GM13977 (cell line): ENCODE measurements at regions not wholly inside any gene's neighbourhood (a gene's known extent, or its start where the extent isn't known, plus 50 kb on each side); places are given as distances from the start of the nearest gene placed in this dataset.

ENCODE experiments used
- DNase-seq: peaks from one replicate; pipeline ENCODE4 v3.0.0; 2012; ENCODE audit warnings: low spot score
- CTCF ChIP-seq: IDR thresholded peaks from 2 replicates; pipeline ENCODE4 v1.5.1; 2012; ENCODE audit warnings: mild to moderate bottlenecking, control low read depth; ENCODE audit not compliant: insufficient read depth; ENCODE audit errors: extremely low read depth, missing control alignments
- in situ Hi-C: fragments of 300-500 bp; cut with MboI; formaldehyde crosslinking; loops from one replicate; pipeline ENCODE4 v1.12.0; 2022; ENCODE audit warnings: low sequenced_read_pairs, low pct_unique_long_range_greater_than_20kb, mixed read lengths, inconsistent platforms; ENCODE audit not compliant: unreplicated experiment

DNA sequence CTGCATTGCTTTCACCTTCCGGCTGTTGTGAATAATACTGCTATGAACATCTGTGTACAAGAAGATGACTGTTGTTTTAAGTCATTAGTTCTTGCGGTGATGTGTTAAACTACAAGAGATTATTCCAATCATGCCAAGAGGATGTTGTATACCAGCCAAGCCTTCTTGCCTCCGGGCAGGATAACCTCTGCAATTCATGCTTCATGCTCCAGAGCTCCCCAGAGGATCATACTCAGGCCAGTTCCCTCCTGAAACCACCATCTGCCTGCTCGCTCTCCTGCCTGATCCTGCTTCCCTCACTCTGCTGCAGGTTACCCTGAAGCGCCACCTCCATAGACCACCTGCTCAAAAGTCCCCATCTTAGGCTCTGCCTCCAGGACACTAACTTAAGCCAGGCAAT, 187.1 kb upstream of the PROK2 start:
- no peak for DNase-seq
- in situ Hi-C loops = no loop called here
- TF ChIP-seq CTCF = no peak

DNA sequence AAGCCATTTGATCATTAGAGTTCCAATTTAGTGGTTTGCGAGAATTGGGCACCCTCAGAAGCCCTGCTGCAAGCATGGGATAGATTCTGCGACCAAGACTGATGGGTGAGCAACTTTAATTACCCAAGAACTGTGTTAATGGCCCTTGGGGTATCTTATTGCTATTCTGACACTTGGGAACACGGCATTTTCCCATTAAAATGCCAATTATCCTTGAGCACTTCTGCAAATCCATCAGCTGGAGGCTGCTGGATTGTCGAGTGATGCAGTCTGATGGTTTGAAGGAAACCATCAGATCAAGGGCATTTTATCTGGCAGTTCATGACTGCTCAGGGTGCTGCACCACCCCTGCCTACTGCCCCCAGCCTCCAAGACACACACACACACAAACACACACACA, 183.6 kb upstream of the PROK2 start:
- DNase-seq = no peak

DNA sequence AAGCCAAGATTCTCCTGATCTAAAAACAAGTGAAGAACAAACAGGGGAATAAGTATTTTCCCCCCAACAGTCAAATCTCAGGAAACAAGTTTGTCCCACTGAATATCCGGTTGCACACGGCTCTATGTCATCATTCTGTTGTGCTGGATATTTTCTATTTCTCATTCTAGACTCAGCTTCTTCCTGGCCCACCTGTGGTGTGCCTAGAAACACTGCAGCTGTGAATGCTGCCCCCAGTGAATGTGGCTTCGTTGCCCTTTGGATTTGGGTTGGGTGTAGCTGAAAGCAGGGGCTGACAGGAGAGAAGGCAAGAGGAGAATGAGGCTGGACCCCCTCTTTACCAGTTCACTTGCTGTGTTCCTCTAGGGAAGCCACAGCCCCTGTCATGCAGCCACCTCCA, 181.2 kb upstream of the PROK2 start:
- TF ChIP-seq CTCF = no peak
- no peak for DNase-seq
- in situ Hi-C loops = no loop called here

More for the DNA sequence above, 183.6 kb upstream of the PROK2 start:
- in situ Hi-C loops = no loop called here
- no peak for TF ChIP-seq CTCF

- no peak for DNase-seq
- no peak for TF ChIP-seq CTCF
- in situ Hi-C loops = no loop called here
Measured at GRCh38 chr3:71964170-71964569, 179.2 kb upstream of the PROK2 start.

DNA sequence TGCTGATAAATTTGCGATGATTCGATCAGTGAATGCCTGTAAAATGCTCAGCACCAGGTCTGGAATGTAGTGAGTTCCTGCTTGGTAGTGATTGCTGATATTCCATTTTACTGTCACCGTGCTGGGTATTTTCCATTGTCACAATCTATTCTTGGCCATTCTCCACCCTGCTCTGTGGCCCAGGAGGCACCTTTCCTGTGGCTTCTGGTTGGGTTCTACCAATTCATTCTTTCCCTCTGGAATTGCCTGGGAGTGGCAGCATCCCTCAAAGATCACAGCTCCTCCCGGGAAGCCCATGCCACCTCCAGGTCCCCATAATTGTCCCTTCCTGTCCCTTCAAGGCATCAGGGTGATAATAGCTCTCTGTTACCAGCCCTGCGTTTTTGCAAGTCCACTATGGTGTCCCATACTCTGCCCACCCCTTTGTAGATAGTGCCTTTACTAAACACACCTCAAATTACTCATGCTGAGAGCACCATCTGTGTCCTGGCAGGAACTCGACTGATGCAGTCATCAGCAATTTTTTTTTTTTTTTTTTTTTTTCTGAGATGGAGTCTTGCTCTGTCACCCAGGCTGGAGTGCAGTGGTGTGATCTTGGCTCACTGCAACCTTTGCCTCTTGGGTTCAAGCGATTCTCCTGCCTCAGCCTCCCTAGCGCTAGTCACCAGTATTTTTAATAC, 177.8 kb upstream of the PROK2 start:
- TF ChIP-seq CTCF = no peak
- DNase-seq = no peak
- in situ Hi-C loops = no loop called here

DNA sequence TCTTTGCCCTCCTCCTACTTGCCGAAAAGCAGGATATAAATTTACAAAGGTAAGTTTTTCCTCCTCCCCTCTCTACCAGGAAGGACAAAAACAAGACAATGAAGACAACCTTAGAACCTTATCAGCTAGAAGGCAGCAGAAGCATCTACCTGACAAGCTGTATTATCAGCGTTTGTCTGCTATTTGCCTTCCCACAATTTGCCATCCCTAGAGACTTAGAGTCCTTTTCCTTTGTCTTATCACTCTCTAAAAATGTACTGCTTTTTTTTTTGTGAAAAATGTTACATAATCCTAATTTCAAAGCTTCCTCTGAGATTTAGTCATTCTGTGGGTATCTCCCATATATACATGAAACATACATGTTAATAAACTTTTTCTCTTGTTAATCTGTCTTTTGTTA, 176.9 kb upstream of the PROK2 start:
- in situ Hi-C loops = no loop called here
- no peak for DNase-seq
- no peak for TF ChIP-seq CTCF
